Stomach smooth muscle (tissue), 2 donors: ENCODE measurements at regions not wholly inside any gene's neighbourhood (a gene's known extent, or its start where the extent isn't known, plus 50 kb on each side); places are given as distances from the start of the nearest gene placed in this dataset.

Source experiments
- H3K27ac ChIP-seq: one replicate; pipeline ENCODE4 v1.7.0; 2013; ENCODE audit warnings: mild to moderate bottlenecking, low read length, inconsistent platforms
- H3K27me3 ChIP-seq, 2 donors: one replicate each; pipeline ENCODE4 v1.7.0; 2013; ENCODE audit warnings: low read length in 2 of 2; ENCODE audit not compliant: insufficient read depth in 2 of 2, control insufficient read depth in 1 of 2
- H3K36me3 ChIP-seq, 2 donors: one replicate each; pipeline ENCODE4 v1.7.0; 2013; ENCODE audit warnings: low read length in 2 of 2; ENCODE audit not compliant: control insufficient read depth in 2 of 2, insufficient read depth in 2 of 2
- H3K4me1 ChIP-seq: one replicate; pipeline ENCODE4 v1.7.0; 2013; ENCODE audit warnings: low read length; ENCODE audit not compliant: control insufficient read depth, insufficient read depth
- H3K4me3 ChIP-seq, 2 donors: one replicate each; pipeline ENCODE4 v1.7.0; 2013; ENCODE audit warnings: low read length in 2 of 2
- H3K9ac ChIP-seq, 2 donors: one replicate each; pipeline ENCODE4 v1.7.0; 2013; ENCODE audit warnings: low read length in 2 of 2, mild to moderate bottlenecking in 1 of 2
- H3K9me3 ChIP-seq, 2 donors: one replicate each; pipeline ENCODE4 v1.7.0; 2013; ENCODE audit warnings: low read length in 2 of 2; ENCODE audit not compliant: control insufficient read depth in 2 of 2
- donor health status: healthy.
- donor health status: Pancreatic carcinoma.

DNA sequence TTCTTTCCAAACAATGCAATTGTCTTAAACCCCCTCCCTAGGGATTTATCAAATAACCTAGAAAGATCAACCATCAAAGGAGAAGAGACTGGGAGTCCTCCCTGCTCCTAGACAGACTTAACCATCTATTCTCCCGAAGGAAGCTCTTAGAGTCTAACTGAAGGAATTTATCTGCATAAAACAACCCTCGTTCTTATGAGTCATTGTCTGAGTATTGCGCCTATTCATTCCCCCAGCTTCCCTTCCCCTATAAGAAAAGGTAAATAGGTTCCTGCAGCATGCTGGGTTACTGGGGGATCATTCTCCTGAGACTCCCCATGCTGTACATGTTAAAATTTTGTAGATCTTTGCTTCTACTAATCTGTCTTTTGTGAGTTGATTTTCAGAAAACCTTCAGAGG is 412.7 kb downstream of the OCA2 start:
- H3K36me3 ChIP-seq, result no peaks in the 10 kb centered on the region
- H3K27ac ChIP-seq, result no peak overlapping the region
- H3K4me1 ChIP-seq, result no peaks in the 10 kb centered on the region
- no peaks in the 10 kb centered on the region for H3K9me3 ChIP-seq
- H3K9ac ChIP-seq, result no peak overlapping the region
- H3K4me3 ChIP-seq, result no peak overlapping the region
- no peaks in the 10 kb centered on the region for H3K27me3 ChIP-seq

DNA sequence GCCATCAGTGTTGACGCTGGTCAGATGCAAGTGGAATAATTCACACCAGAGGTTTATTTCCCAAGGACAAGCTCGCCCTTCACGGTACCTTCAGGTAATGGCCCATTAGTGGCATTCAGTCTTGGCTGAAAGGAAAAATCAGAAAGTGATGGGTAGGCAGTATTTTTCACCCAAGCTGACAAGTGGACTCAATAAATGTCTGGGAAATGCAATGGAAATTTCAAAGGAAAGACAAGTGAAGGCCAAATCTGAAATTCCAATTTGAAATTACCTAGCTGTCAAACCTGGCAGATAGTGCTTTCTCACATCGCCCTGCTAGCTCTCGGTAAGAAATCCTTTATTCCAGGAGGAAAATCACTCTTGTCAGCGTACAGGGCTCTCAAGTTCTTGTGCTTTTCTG is 413.5 kb downstream of the OCA2 start:
- Histone ChIP-seq H3K9me3 (no peaks in the 10 kb centered on the region), H3K27me3 (no peaks in the 10 kb centered on the region), H3K4me1 (no peaks in the 10 kb centered on the region), H3K9ac (no peak overlapping the region), H3K36me3 (no peaks in the 10 kb centered on the region), H3K4me3 (no peak overlapping the region), H3K27ac (no peak overlapping the region)

DNA sequence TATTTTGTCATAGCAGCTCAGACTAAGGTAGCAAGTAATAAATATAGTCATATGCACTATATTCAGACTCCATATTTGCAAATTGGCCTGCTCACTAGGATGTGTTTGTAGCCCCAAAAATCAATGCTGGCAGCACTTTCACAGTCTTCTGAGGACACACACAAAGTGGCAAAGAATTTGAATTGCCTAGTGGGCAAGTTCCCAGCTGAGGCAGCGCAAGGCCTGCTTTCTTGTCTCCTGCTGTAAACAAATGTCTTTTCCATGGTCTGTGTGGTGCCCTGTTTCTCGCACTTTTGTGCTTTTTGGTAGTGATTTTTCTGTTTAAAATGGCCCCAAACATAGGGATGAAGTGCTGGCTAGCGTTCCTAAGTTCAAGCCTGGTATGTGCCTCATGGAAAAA is 416.0 kb downstream of the OCA2 start:
- Histone ChIP-seq H3K4me3 (no peak overlapping the region), H3K9ac (no peak overlapping the region), H3K27me3 (no peaks in the 10 kb centered on the region), H3K36me3 (no peaks in the 10 kb centered on the region), H3K27ac (no peak overlapping the region), H3K9me3 (no peaks in the 10 kb centered on the region), H3K4me1 (peaks cover 6% of the 10 kb centered on the region)

DNA sequence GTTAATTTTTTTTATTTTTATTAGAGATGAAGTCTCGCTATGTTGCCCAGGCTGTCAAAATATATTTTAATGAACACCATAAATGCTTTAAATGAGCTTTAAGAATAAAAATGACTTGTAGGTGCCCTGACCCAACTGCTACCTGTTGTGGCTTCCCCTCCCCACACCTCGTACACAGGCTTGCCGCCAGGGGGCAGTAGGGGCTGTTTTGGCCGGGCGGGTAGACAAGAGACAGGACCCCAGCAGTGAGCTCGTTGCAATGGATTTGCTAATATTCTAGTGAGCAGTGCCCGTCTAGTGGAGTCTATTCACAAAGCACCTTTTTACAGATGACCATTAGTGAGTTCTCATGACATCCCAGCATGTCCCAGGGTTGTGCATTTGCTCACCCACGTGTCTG is 418.1 kb downstream of the OCA2 start:
- Histone ChIP-seq H3K9me3 (no peaks in the 10 kb centered on the region), H3K4me3 (no peak overlapping the region), H3K9ac (no peak overlapping the region), H3K4me1 (peaks cover 6% of the 10 kb centered on the region), H3K27ac (no peak overlapping the region), H3K27me3 (no peaks in the 10 kb centered on the region), H3K36me3 (no peaks in the 10 kb centered on the region)

DNA sequence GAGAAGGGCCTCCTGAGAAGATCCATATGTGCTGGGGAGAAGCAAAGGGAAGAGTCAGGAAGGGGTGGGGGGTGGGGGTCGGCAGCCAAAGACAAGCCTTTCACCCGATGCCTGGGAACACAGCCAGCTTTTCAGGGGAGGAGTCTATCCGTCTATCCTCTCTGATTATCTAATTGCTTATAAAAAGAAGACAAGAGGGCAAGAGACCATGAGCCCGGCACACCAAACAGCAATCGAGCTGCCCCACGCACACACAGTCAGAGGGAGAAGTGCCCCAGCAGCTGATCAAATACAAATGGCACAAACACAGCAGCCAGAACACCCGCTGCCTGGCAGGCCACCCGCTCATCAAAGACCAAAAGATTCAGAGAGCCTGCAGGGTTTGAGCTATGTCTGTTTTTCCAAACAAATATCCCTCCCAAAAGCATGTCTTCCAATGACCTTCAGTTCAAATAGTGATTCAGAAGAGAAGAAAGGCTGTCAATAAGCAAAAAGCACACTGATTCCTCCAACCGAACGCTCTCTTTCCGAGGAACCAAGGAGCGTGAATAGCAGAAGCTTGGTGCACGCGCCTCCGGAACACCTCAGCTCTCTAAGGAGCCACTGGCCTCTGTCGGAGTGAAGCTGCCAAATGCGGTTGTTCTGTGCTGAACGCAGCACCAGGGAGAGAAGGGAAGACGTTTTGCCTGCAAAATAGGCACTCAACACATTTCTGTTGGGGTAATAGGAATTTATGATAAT is 419.2 kb downstream of the OCA2 start:
- Histone ChIP-seq H3K27ac (no peak overlapping the region), H3K4me1 (peaks cover 6% of the 10 kb centered on the region), H3K4me3 (no peak overlapping the region), H3K27me3 (no peaks in the 10 kb centered on the region), H3K9me3 (no peaks in the 10 kb centered on the region), H3K9ac (no peak overlapping the region), H3K36me3 (no peaks in the 10 kb centered on the region)

DNA sequence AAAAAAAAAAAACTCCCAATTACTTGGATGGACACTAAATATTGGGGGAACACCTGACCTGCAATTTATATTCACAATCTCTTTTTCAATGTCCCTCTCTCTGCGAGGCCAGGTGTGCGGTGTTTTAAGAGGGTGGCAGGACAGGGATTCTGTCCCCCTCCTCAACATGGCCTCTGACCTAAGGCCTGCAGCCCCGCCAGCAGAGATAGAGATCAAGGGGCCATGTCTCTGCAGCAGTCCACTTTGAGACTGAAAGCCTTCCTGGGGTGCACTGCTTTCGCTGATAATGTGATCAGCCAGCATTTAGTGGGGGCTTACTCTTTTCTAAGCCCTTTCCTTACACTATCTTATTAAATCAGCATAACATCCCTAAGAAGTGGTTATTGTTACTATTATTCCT is 419.9 kb downstream of the OCA2 start:
- Histone ChIP-seq H3K4me1 (peaks cover 6% of the 10 kb centered on the region), H3K9ac (no peak overlapping the region), H3K4me3 (no peak overlapping the region), H3K36me3 (no peaks in the 10 kb centered on the region), H3K27me3 (no peaks in the 10 kb centered on the region), H3K27ac (no peak overlapping the region), H3K9me3 (no peaks in the 10 kb centered on the region)

DNA sequence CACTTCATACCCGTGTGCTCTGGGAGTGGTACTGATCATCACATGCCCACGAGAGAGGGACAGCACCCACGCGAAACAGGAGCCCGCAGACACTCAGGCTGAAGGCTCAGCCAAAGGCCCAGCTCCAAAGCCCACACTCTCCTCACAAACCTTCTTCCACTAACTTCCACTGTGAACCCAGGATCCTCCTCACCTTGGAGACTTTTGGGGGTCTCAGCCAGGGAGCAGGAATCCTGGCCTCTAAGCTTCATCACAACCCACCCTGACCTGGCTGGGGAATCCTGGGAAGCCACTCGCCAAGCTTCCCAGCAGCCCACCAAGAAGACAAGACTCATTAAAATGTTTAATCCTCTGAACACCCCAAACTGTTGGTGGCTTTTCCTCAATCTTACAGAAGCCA is 421.2 kb downstream of the OCA2 start:
- no peaks in the 10 kb centered on the region for H3K36me3 ChIP-seq
- no peaks in the 10 kb centered on the region for H3K27me3 ChIP-seq
- no peaks in the 10 kb centered on the region for H3K9me3 ChIP-seq
- H3K4me3 ChIP-seq, result no peak overlapping the region
- no peak overlapping the region for H3K27ac ChIP-seq
- H3K9ac ChIP-seq, result no peak overlapping the region
- H3K4me1 ChIP-seq, result peaks cover 6% of the 10 kb centered on the region

DNA sequence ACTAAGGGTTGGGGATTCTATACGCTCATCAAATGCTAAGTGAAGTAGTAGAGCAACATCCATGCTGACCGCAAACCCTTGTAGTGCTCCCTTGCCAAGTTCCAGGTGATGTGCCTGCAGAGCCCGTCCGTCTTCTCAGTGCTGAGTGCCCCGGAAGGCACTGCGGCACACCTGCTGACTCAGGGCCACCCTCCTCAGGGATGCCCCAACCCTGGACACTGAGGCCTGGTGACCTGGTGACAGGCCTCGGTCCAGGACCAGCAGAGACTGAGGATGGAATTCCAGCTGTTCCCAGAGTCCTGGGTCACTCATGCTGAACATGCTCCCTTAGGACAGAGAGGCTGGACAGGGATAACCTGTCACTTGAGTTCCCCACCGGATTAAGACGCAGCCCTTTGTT is 422.5 kb downstream of the OCA2 start:
- Histone ChIP-seq H3K27me3 (no peaks in the 10 kb centered on the region), H3K4me1 (peaks cover 12% of the 10 kb centered on the region), H3K4me3 (no peak overlapping the region), H3K27ac (no peak overlapping the region), H3K9me3 (peaks cover 0 to 3% of the 10 kb centered on the region in 2 donors), H3K36me3 (no peaks in the 10 kb centered on the region), H3K9ac (no peak overlapping the region)

DNA sequence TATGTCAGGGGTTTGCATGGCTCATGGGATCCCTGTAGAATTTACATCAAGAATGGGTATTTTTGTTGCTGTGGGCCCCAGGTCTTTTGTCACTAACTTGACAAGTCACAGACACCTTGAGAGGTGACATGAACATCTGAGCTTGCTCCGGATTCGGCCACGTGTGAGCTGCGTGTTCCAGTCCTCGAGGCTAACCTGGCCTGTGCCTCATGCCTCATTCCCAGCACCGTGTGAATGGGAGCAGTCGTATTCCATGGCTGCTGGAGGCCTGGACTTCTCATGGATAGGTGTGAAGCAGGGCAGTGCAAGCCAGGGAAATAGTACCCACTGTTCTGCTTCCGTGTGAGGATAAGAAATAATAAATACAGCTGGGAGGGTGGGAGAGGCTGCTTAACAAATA is 423.5 kb downstream of the OCA2 start:
- Histone ChIP-seq H3K9me3 (peaks cover 0 to 3% of the 10 kb centered on the region in 2 donors), H3K4me3 (no peak overlapping the region), H3K27ac (no peak overlapping the region), H3K4me1 (peaks cover 13% of the 10 kb centered on the region), H3K36me3 (no peaks in the 10 kb centered on the region), H3K27me3 (no peaks in the 10 kb centered on the region), H3K9ac (no peak overlapping the region)

DNA sequence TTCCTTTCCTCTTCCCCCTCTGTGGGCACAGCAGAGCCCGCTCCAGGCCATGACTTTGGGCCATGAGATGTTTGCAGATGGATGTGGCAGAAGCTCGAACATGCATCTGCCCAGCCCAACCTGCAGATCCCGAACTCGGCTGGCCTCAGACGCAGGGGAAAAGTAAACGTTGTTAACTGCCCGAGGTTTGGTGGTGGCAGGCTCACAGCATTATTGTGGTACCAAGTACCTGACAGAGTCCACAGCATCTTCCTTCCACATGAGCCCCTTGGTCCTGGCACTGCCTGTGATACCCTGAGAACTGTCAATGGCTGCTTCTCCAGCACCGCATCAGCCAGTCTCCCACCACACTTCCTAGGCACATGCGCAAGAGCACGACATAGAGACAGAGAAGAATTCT is 424.3 kb downstream of the OCA2 start:
- H3K4me3 ChIP-seq, result no peak overlapping the region
- no peak overlapping the region for H3K27ac ChIP-seq
- no peak overlapping the region for H3K9ac ChIP-seq
- peaks cover 0 to 3% of the 10 kb centered on the region in 2 donors for H3K9me3 ChIP-seq
- H3K36me3 ChIP-seq, result no peaks in the 10 kb centered on the region
- H3K27me3 ChIP-seq, result no peaks in the 10 kb centered on the region
- peaks cover 7% of the 10 kb centered on the region for H3K4me1 ChIP-seq

DNA sequence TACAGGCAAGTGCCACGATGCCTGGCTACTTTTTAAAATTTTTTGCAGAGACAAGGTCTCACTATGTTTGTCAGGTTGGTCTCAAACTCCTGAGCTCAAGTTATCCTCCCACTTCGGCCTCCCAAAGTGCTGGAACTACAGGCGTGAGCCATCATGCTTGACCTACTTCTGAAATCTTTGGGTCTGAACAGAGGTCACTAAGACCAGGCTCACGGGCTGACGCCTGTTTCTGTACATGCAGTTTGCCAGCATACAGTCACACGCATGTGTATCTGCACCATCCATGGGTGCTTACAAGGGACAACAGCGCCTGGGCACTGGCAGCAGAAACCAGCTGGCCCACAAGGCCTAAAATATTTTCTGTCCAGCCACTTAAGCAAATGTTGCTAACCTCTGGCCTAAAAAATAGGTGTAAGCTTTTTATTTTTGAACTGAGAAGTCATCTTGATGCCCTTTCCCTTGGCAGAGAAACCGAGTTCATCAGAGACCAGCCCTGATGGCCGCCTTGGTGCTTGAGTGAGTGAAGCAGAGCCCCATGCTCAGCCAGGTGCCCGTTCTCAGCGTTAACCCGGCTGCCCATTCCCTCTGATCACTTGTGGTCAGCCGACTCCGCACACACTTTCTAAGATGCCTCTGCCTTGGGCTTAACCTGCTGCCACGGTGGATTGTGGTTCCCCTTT is 425.2 kb downstream of the OCA2 start:
- Histone ChIP-seq H3K27me3 (no peaks in the 10 kb centered on the region), H3K36me3 (no peaks in the 10 kb centered on the region), H3K27ac (no peak overlapping the region), H3K4me3 (no peak overlapping the region), H3K4me1 (peaks cover 7% of the 10 kb centered on the region), H3K9ac (no peak overlapping the region), H3K9me3 (peaks cover 0 to 3% of the 10 kb centered on the region in 2 donors)
